HG03342 (cell line): ENCODE measurements at regions not wholly inside any gene's neighbourhood (a gene's known extent, or its start where the extent isn't known, plus 50 kb on each side); places are given as distances from the start of the nearest gene placed in this dataset.

Source experiments
- ATAC-seq: cut with Tn5 transposase; IDR thresholded peaks from one replicate; pipeline ENCODE4 v1.9.1; 2021; ENCODE audit warnings: mild to moderate bottlenecking, moderate library complexity; ENCODE audit not compliant: unreplicated experiment

DNA sequence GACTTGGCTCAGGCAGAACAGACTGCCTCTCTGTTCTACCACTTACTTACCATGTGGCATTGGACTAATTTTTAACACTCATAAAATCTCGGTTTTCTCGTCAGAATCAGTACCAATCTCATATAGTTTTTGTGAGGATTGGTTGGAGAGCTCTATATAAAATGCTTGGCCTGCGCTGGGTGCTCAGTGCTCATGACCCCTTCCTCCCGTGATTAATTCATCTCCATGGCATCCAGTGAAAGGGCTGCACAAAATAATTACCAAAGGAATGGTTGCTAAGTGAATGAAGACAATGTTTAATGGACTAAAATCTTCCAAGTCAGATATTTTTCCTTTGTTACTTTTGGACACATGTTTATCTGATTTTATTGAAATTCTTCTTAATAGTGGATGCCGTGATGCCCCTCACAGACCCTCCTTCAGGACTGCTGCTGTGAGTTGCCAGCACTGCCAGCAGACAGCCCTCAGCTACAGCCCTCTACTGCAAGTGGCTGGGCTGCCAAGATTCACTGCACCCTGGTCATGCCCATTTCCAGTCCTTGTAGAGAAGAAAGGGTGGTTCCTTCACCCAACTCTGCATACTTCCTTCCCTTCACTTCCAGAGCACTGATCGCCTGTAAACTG is 436.5 kb downstream of the LMO4 start:
- ATAC-seq, result no peak

DNA sequence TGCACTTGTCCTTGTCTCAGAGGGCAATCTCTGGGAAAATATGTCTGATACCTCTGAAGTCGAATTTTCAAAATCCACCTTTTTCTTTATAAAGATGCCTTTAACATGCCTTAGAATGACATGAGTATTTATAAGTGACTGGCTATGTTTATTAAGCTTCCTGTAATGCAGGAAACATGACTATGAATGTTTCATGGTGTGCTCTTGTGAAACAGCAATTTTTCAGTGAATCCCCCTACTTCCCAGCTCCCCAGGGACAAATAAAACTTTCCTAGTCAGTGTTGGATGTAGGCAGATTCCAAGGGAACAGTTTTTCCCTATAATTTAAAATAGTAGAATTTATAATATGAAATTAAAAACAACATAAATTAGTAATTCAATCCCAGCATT is 437.0 kb downstream of the LMO4 start:
- no peak for ATAC-seq

DNA sequence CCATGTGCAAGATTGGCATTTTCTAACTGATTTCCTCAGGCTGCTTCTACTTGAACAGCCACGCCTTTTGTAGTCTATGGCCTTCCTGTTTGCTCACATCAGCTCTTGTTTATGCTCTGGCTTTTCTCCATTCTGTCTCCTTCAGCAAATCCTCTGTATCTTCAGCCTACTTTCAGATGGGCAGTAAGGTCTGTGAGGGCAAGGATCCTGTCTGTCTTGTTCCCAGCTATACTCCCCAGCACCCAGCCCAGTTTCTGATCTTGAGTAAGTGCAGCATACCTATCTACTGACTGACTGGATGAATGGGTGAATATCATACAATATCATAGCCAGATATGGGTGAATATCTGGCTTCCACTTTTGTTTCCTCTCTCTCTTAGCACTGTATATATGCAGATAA is 438.1 kb downstream of the LMO4 start:
- no peak for ATAC-seq

DNA sequence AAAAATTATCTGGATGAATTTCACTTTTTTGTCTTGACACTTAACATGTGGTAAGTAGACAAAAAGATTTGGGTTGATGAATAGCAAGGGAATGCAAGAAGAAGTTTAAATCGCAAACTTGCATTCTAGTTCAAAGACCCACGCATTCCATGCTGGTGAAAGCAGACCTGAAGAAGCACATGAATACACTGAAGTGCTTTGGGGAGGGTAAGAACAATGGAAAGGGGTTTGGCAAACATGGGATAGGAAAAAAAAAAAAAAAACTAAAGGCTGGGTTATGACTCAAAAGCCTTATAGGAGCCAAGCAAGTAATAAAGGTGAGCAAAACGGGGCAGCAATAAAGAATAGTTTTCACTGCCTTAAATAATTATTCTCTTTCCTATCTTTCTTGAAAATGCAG is 450.2 kb downstream of the LMO4 start:
- ATAC-seq, result no peak

DNA sequence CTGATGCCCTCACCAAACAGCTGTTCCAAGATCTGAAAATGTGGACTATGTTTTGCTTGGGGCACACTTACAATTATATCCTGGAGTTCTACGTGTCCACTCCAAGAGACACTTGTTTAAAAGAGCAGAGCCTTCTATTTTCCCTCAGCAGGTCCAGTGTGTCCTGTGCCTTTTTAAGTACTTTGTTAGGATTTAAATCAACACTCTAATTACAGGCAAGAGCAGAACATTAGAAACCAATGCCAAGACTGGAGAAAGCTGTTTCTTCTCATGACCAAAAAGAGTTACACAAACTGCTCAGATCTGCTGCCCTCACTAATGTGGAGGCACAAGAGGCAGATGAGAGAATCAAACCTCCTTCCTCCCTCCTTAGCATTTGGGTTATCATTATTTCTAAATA is 452.9 kb downstream of the LMO4 start:
- no peak for ATAC-seq

DNA sequence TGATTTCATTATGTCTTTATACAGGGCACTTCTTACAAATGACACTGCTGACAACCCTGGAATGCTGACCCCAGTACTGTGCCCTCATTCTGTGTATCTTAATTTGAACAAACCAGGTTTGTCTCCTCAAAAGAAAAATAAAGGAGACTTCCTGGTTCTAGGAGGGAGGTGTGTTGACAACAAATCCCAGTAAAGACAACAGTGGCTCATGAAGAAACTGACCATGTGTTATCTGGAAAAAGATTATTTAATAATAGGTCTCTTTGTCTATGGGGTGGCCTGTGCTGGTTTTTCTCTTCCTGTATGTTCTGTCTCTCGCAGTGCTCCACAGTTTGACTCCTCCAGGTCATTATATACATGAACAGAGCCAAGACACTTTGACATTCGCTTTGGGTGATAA is 454.6 kb downstream of the LMO4 start:
- ATAC-seq, result no peak

DNA sequence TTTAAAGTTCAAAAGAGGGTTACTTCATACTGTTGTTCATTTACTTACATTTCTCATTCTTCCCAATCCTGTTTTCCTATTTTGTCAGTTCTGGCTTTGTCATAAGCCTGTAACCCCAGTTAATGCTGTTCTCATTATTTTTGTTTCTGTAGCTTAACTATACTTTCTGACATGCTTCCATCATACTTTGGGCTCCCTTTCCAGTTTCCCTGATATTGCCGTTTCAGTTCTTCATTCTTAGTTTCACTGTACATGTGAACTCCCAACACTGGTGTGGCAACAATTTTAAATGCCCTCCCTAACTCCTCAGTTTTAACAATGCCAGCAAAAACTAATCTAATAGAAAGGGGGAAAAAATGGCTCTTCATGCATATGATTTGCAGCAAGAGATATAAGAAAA is 456.7 kb downstream of the LMO4 start:
- ATAC-seq, result no peak

DNA sequence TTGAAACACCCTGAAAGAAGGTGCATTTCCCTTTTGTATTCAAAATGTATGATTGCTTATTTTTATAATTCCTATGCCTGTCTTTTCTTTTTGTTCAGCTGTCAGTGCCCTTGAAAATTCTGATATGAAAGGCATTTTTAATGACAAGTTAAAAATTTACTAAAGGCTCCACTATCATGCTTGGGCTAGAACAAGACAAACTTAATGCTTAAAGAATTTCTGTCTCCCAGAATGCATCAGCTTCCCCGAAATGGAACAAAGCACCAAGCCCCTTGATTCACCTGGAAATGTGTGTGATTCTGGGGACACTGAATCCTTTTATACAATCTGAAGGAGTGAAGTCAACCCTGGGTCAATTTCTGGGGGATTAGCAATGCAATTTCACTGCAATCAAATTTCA is 457.5 kb downstream of the LMO4 start:
- ATAC-seq, result no peak

DNA sequence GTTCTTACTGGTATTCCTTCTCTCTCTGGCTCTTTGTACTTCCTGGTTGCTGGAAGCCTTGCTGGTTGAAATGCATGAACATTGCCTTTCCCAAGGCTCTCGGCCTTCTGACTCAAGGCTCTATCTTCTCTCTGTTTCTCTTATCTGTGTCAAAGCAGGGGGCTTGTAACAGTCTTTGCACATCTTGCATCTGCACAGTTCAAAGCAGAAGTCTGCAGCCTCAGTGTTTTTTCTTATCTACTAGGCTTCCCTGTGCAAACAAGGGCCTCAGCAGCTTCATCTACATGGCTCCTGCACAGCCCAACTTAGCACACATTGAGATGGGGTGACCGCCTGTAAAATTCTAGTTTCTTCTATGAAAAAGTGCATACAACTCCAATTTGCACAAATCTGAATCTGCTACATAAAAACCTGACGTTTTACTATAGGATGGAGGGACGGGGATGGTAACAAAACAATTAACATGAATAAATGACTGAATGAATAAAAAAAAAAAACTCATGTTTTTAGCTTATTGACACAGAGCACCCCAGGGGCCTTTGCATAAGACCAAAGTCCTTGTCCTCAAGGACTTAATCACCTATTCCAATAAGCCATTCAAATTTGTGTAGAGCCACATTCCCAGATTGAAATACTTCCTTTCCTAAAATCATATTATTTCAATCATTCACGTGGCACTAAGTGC is 458.3 kb downstream of the LMO4 start:
- no peak for ATAC-seq

DNA sequence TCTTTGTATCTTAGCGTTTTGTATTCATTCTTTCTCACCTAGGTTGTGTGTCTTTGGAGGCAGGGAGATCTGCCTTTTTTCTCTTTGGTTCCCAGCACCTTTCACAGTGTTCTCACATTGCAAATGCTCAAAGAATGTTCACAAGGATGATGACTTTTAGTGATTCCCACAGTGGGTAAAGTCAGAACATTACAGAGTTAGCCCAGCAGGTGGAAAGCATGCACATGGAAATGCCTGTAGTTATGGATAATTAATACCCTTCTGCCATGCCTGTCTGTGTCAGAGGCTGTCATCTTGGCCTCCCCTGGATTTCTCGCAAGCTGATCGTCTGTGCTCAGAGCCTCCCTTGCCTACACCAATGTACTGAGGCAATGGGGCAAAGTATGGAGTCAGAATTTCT is 458.9 kb downstream of the LMO4 start:
- ATAC-seq, result no peak

DNA sequence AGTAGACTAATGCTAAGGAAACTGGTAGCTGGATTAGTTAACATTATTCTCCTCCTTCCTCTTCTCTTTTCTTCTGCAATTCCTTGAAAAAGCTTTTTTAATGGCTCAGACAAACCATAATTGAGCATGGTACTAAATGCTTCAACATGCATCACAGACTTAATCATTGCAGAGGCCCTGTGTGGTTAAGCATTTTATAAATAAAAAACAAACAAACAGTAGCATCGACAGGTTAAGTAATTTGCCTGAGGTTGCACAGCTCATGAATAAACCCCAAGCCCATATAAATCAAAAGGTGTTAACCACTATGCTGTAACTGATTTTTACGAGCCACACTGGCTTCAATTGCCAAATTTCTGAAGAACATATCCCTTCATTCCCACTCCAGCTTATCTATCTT is 462.1 kb downstream of the LMO4 start:
- ATAC-seq, result no peak

DNA sequence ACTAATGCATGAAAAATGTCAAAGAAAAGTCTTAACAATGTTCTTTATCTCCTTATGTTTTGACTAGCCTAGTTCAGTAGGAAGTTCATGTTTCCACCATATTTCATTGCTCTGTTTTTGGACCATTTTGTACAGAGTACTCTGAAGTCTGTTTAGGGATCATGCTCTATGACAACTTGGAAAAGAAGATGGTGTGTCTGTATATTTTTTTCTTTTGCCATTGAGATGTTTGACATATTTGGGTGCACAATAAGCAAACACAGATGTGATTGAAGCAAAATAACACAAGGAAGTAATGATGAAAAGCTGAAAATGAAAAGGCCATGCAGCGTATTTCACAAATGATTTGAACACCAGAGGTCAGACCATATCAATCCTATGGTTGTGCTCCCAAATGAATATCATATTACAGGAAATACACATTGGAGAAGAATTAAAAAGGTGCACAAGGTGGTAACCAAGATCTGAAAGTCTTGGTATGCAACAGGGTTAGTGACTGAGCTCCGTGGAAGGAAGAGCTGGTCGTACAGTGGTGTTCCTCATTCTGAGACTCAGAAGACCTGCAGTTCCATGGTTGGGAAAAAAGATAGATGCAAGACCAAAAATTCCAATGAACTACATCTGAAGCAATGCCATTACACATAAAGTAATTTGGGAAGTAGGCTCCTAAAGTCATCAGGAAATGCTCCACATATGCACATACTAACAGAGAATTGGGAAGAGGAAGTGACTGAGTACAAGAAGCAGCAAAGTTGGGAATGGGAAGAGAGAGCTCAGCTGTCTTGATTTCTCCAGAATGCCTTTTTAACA is 463.5 kb downstream of the LMO4 start:
- no peak for ATAC-seq

DNA sequence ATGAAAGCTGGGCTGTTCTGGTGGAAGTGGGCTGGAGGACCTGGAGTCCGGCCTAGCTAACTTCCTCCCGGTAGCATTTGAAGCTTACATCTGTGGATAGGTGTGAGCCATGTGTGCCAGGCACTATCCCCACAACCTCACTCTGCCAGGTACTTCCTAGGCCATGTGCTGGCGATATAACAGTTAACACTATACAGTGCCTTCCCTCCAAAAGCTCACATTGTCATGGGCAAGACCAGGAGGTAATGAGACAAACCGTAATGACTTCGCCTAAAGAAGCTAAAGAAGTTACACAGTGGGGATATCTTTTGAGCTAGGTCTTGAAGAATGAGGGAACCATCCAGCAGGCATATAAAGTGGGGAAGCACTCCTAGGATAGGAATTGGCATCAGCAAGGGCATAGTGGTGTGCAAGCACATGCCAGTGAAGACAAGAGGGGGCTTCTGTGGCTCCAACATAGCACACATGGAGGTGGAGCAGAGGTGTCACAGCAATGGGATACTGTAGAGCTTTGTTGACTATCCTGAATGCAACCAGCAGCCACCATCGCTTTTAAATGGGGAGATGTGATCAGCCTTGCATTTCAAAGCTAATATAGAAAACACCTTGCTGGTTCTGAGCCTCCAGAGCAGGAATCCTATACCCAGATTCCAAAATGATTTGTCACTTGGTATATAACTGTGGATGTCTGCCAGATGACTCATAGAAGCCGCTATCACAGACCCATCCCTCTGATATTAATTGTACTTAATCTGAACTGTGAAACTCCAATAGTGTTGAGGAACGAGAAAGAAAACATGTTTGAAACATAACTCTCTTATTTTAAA is 466.3 kb downstream of the LMO4 start:
- no peak for ATAC-seq

DNA sequence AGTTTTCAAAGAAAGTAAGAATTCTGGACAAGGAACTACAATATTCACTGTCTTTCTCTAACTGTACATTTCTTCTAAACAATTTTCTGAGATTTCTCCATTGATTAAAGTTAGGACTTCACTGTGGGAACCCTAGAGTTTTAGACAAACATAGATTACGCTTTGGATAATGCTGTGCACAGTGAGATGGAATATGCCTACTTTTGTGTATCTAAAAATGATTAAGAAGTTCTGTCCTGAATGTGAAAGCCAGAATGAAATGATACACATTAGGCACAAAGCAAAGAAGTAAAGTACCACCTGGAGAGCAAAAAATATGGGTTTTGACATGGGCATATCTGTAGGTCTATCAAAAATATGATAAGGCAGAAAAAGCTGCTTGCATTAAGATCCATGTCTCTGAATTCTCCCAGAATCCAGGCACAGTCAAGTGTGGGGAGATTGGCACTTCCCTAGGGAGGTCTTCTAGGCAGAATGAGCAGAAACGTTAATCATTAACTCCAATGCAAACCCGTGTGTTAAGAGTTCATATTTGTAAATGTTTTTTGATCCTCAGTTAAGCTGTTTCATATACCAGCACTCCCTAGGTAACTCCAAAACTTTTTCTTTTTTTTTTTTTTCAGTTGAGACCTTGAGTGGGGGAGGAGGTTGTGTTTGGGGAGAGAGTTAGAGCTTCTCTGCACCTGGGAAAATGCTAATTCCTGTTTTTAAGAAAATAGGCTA is 467.1 kb downstream of the LMO4 start:
- ATAC-seq, result no peak

DNA sequence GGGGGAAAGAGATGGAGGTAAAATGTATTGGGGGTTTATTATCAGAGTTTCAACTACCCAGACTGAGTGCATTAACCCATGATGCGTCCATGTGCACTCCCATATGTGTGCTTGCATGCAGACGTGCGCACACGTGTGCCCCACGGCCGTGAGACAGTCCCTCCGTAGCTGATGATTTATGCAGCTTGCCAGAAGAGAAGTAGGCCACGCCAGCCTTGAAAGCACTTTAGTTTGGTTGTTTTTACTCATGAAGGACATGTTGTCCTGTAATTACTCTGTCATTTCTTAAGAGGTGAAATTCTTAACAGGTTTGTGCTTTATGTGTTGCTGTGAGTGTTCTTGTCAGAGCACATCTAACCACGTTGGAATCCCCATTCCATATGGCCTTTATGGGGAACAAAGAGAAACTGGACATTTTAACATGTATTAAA is 467.8 kb downstream of the LMO4 start:
- no peak for ATAC-seq

DNA sequence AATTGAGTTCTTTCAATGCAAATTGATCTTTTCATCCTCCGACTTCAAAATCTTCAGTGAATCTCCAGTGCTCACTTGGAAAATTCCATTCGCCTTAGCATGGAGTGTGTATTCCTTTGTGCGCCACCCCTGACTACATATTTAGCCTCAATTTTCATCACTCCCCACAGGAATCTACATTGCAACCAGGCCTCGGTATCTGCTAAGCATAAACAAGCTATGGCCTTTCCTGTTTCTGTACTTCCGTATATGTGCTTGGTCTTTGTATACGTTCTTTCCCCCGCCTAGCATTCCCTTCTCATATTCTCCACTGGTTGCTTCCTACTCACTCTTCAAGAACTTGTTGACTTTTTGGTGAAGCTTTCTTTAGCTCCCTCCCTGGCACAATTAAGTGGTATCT is 470.8 kb downstream of the LMO4 start:
- no peak for ATAC-seq

DNA sequence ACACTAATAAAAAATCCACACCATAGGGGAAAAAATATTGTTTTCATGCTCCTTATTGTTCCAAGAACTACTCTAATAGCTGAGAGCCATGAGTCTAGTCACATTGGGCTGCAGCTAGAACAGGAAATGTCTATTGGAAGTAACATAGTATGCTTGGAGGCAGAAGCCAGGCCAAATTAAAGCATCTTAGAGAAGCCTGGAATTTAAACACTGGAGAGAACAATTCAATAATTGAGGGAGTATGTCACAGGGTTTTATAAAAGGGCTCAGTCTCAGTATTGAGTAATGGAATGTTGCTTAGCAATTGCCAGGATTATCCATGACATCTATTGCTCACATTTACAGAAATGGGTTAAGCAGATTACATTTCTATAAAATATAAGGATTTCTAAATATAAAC is 471.3 kb downstream of the LMO4 start:
- no peak for ATAC-seq

DNA sequence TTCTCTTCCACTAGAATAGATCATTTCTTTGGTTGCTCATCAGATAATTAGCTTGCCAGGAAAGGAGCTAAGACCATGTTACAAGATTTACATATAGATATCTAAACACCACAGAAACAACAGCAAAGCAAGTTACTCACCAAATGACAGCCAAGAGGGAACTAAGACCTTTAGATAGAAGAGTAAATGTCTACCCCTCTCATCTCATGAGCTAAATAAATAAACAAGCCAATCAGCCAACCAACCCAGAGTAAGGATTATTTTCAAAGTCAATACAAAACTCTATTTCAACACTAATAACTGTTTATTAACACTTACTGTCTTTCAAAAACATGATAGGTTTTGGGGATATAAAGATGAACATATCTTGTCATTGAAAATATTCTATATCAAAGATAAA is 474.7 kb downstream of the LMO4 start:
- ATAC-seq, result no peak

DNA sequence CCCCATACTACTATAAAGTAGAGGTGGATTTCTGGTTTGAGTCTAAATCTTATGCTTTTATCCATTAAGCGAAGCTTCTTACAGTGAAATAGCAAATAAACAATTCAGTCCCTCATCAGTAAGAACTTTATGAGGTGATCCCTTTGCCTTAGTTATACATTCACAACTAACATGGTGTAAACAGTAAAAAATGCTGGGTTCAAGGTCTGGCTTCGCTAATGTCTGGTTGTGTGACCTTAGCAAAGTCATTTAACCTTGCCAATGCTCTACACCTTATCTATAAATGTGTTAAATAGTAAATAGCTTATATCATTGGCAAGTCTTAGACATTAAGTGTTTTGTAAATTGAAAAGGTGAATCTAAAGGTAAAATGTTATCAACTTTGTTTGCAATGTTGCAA is 475.4 kb downstream of the LMO4 start:
- ATAC-seq, result no peak

DNA sequence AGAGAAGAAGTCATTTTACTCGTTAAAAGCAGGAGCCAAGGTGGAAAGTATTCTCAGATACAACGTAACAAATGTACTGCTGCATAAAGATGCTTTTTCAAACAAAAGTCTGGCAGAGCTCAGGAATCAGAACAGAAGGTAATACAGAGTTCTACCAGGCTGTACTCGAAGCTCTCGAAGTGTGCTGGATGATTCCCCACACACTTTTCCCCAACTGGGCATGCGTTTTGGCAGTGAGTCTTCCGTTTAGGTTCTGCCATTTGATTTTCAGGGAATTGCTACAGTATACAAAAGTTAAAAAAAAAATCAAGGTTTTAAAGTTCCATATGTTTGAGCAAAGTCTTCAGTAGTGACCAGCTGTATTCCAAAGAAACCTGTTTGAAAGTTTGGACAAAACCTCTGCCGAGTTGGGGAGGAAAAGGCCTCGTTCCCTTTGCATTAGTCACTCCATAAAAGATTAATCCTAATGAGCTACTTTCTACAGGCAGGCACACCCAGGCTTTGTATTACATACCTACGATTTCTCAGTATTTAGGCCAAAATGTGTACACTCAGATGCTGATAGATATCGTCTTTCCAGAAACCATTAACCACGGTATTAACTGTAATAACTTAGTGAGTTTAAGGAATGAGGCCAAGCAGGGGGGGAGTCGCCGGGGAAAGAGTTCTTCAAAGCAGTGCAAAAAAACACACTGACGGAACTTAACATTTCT is 477.1 kb downstream of the LMO4 start:
- no peak for ATAC-seq
